ENCODE measurements at regions not wholly inside any gene's neighbourhood (a gene's known extent, or its start where the extent isn't known, plus 50 kb on each side); places are given as distances from the start of the nearest gene placed in this dataset.

- Histone ChIP-seq H3K4me3 (replicated peaks in 1 of 3) (no peak overlapping the region), H3K9me3 (no peaks in the 10 kb centered on the region), H3K27ac (no peak overlapping the region), H3K4me1 (no peaks in the 10 kb centered on the region), H3K27me3 (no peaks in the 10 kb centered on the region), H3K36me3 (no peaks in the 10 kb centered on the region)
- 84 to 88% methylated on average over 11 of the region's 11 CpGs for WGBS, 2 donors
- intact Hi-C loops (cut with DNase I) = no loop called here
- TF ChIP-seq POLR2A (IDR thresholded peaks at IDR 0.05) = no peak
- TF ChIP-seq, protein P1, sequence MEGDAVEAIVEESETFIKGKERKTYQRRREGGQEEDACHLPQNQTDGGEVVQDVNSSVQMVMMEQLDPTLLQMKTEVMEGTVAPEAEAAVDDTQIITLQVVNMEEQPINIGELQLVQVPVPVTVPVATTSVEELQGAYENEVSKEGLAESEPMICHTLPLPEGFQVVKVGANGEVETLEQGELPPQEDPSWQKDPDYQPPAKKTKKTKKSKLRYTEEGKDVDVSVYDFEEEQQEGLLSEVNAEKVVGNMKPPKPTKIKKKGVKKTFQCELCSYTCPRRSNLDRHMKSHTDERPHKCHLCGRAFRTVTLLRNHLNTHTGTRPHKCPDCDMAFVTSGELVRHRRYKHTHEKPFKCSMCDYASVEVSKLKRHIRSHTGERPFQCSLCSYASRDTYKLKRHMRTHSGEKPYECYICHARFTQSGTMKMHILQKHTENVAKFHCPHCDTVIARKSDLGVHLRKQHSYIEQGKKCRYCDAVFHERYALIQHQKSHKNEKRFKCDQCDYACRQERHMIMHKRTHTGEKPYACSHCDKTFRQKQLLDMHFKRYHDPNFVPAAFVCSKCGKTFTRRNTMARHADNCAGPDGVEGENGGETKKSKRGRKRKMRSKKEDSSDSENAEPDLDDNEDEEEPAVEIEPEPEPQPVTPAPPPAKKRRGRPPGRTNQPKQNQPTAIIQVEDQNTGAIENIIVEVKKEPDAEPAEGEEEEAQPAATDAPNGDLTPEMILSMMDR (IDR thresholded peaks at IDR 0.05) = no peak
- DNase-seq = no peak
Observed at GRCh38 chr1:60222360-60223115, 149.0 kb upstream of the C1orf87 start.

- TF ChIP-seq POLR2A (IDR thresholded peaks at IDR 0.05) = no peak
- TF ChIP-seq, protein P1 (IDR thresholded peaks at IDR 0.05) = no peak
- Histone ChIP-seq H3K27me3 (no peaks in the 10 kb centered on the region), H3K36me3 (no peaks in the 10 kb centered on the region), H3K27ac (no peak overlapping the region), H3K4me1 (no peaks in the 10 kb centered on the region), H3K4me3 (replicated peaks in 1 of 3) (no peak overlapping the region), H3K9me3 (no peaks in the 10 kb centered on the region)
- DNase-seq = no peak
- 72 to 74% methylated on average over 5 of the region's 5 CpGs for WGBS, 2 donors
- intact Hi-C loops (cut with DNase I) = no loop called here
Observed at GRCh38 chr1:60213253-60213652, 139.7 kb upstream of the C1orf87 start.

DNA sequence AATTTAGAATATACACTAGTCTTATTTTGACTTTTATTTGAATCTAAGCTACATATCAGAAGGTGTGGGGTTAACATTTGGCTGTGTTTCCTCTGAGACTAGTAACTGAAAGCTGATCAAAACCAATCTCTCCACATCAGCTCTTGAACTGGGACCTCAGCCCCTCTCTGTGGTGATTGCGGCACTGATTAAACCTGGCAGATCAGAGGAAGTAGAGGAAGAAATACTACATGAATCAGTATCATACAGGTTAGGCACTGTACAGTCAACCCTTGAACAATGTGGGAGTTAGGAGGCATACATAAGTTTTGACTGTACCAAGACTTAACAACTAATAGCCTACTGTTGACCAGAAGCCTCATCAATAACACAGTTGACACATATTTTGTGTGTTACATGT, 122.5 kb upstream of the C1orf87 start:
- intact Hi-C loops (cut with DNase I) = no loop called here
- Histone ChIP-seq H3K4me1 (no peaks in the 10 kb centered on the region), H3K27me3 (no peaks in the 10 kb centered on the region), H3K9me3 (no peaks in the 10 kb centered on the region), H3K4me3 (replicated peaks in 1 of 3) (no peak overlapping the region), H3K27ac (no peak overlapping the region), H3K36me3 (no peaks in the 10 kb centered on the region)
- TF ChIP-seq, protein P1 (IDR thresholded peaks at IDR 0.05) = no peak
- 93 to 94% methylated on average over 1 of the region's 1 CpG for WGBS, 2 donors
- no peak for DNase-seq

- Histone ChIP-seq H3K4me1 (no peaks in the 10 kb centered on the region), H3K36me3 (no peaks in the 10 kb centered on the region), H3K4me3 (replicated peaks in 1 of 3) (no peak overlapping the region), H3K27me3 (no peaks in the 10 kb centered on the region), H3K9me3 (no peaks in the 10 kb centered on the region), H3K27ac (no peak overlapping the region)
- WGBS, 2 donors = 32 to 62% methylated on average over 1 of the region's 1 CpG
- TF ChIP-seq, protein P1 (IDR thresholded peaks at IDR 0.05) = no peak
- no peak for TF ChIP-seq POLR2A (IDR thresholded peaks at IDR 0.05)
- intact Hi-C loops (cut with DNase I) = no loop called here
- no peak for DNase-seq
Observed at GRCh38 chr1:60185684-60186083, 112.1 kb upstream of the C1orf87 start.

GRCh38 chr1:60184521-60184920, 111.0 kb upstream of the C1orf87 start:
- Histone ChIP-seq H3K27ac (no peak overlapping the region), H3K27me3 (no peaks in the 10 kb centered on the region), H3K4me3 (replicated peaks in 1 of 3) (no peak overlapping the region), H3K9me3 (no peaks in the 10 kb centered on the region), H3K36me3 (no peaks in the 10 kb centered on the region), H3K4me1 (no peaks in the 10 kb centered on the region)
- 91% methylated on average over 2 of the region's 2 CpGs; no CpG with 5 or more reads in 1 of the 2 donors for WGBS, 2 donors
- TF ChIP-seq, protein P1 (IDR thresholded peaks at IDR 0.05) = no peak
- TF ChIP-seq POLR2A (IDR thresholded peaks at IDR 0.05) = no peak
- intact Hi-C loops (cut with DNase I) = no loop called here
- DNase-seq = no peak

Measured in thyroid gland (tissue), 4 donors.